ENCODE measurements at regions not wholly inside any gene's neighbourhood (a gene's known extent, or its start where the extent isn't known, plus 50 kb on each side); places are given as distances from the start of the nearest gene placed in this dataset.

GRCh38 chr7:12102126-12102525, 109.0 kb upstream of the TMEM106B start (continued):
- TF ChIP-seq ZNF462 (CRISPR knock-in tag; IDR thresholded peaks at IDR 0.05) (no peak), ZNF114 (CRISPR knock-in tag; IDR thresholded peaks at IDR 0.05) (no peak), EZH2 (IDR thresholded peaks at IDR 0.05; ENCODE audit: low read depth, unreplicated experiment) (no peak), CREB1 (CRISPR knock-in tag; IDR thresholded peaks at IDR 0.05; ENCODE audit: low read depth) (no peak), POLR2AphosphoS5 (IDR thresholded peaks at IDR 0.05; ENCODE audit: low read depth) (no peak), STAT1 (IDR thresholded peaks at IDR 0.05; ENCODE audit: unreplicated experiment) (no peak), CTCF (conservative IDR thresholded peaks at IDR 0.05; ENCODE audit: low read depth in 2 of 2) (no peak), EZH2phosphoT487 (IDR thresholded peaks at IDR 0.05; ENCODE audit: unreplicated experiment) (no peak)

GRCh38 chr7:12102527-12102926, 108.6 kb upstream of the TMEM106B start:
- H3K27ac Mint-ChIP-seq, result no peak overlapping the region
- H3K9me3 Mint-ChIP-seq, result peaks cover 13% of the 10 kb centered on the region; the same call in 2 of the 3 replicates
- ATAC-seq, result no peak
- TF ChIP-seq ETS1 (IDR thresholded peaks at IDR 0.05) (no peak), NANOG (IDR thresholded peaks at IDR 0.05; ENCODE audit: borderline replicate concordance) (no peak), EZH2 (IDR thresholded peaks at IDR 0.05; ENCODE audit: low read depth, unreplicated experiment) (no peak), CREB1 (CRISPR knock-in tag; IDR thresholded peaks at IDR 0.05; ENCODE audit: low read depth) (no peak), JUNB (IDR thresholded peaks at IDR 0.05; ENCODE audit: unreplicated experiment) (no peak), CTCF (conservative IDR thresholded peaks at IDR 0.05; ENCODE audit: low read depth in 2 of 2) (no peak), EZH2phosphoT487 (IDR thresholded peaks at IDR 0.05; ENCODE audit: unreplicated experiment) (no peak)

More at GRCh38 chr7:12102527-12102926, 108.6 kb upstream of the TMEM106B start:
- Histone ChIP-seq H2AFZ (no peak overlapping the region), H3K27me3 (ENCODE audit: insufficient read depth) (no peaks in the 10 kb centered on the region), H3K36me3 (ENCODE audit: insufficient read depth) (no peaks in the 10 kb centered on the region), H3K27ac (ENCODE audit: low read depth) (no peak overlapping the region), H3K4me2 (no peak overlapping the region), H3K4me3 (no peak overlapping the region), H3K9me2 (ENCODE audit: insufficient read depth) (no peaks in the 10 kb centered on the region), H4K20me1 (replicated peaks; ENCODE audit: insufficient read depth) (no peaks in the 10 kb centered on the region), H3K79me2 (replicated peaks; ENCODE audit: insufficient read depth) (no peaks in the 10 kb centered on the region), H3K4me1 (ENCODE audit: insufficient read depth) (no peaks in the 10 kb centered on the region), H3F3A (replicated peaks; ENCODE audit: low read depth) (no peaks in the 10 kb centered on the region)
- Mint-ChIP-seq H3K4me3 (no peak overlapping the region), H3K4me1 (no peaks in the 10 kb centered on the region), H3K36me3 (ENCODE audit: low read depth) (peaks cover 9% of the 10 kb centered on the region; the same call in 2 of the 3 replicates), H3K27me3 (ENCODE audit: insufficient read depth, low read depth, poor library complexity) (no peaks in the 10 kb centered on the region)
- DNase-seq (ENCODE audit: low spot score), result no peak
